ENCODE measurements at regions not wholly inside any gene's neighbourhood (a gene's known extent, or its start where the extent isn't known, plus 50 kb on each side); places are given as distances from the start of the nearest gene placed in this dataset.

DNA sequence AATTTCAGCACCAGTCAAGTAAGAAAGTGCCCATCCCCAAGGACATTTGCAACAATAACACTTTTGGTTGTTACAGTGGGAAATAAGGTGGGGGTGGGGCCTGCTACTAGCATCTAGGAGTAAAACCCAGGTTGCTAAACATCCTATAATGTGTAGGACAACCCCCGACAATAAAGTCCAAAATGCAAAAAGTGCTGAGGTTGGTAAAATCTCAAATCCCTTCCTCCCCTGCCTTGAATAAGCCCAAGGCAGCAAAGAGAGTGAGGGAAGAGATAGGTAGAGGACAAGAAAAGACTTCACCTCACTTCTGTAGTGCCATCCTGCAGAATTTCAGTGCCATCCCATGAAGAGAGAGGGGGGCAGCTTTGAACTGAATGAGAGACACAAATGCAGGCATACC, 117.5 kb upstream of the NIPBL start:
- Histone ChIP-seq H3K79me2 (ENCODE audit: control insufficient read depth, low read length) (no peaks in the 10 kb centered on the region), H3K27ac (ENCODE audit: low read depth, low read length) (no peak overlapping the region), H3K27me3 (ENCODE audit: control insufficient read depth, low read length) (peaks cover 9% of the 10 kb centered on the region), H3K9me2 (replicated peaks; ENCODE audit: control insufficient read depth, low read length) (no peaks in the 10 kb centered on the region), H3F3A (ENCODE audit: control insufficient read depth, insufficient read depth) (no peaks in the 10 kb centered on the region), H3K36me3 (ENCODE audit: control insufficient read depth, low read length) (no peaks in the 10 kb centered on the region), H4K20me1 (ENCODE audit: control insufficient read depth, insufficient read depth, low read depth, low read length) (no peaks in the 10 kb centered on the region), H3K4me1 (ENCODE audit: control insufficient read depth, low read length) (no peaks in the 10 kb centered on the region), H3K4me2 (ENCODE audit: low read length) (no peak overlapping the region), H3K4me3 (ENCODE audit: low read length) (no peak overlapping the region), H3K9me3 (ENCODE audit: control insufficient read depth, insufficient read depth, low read length) (no peaks in the 10 kb centered on the region)
- TF ChIP-seq, protein P1, sequence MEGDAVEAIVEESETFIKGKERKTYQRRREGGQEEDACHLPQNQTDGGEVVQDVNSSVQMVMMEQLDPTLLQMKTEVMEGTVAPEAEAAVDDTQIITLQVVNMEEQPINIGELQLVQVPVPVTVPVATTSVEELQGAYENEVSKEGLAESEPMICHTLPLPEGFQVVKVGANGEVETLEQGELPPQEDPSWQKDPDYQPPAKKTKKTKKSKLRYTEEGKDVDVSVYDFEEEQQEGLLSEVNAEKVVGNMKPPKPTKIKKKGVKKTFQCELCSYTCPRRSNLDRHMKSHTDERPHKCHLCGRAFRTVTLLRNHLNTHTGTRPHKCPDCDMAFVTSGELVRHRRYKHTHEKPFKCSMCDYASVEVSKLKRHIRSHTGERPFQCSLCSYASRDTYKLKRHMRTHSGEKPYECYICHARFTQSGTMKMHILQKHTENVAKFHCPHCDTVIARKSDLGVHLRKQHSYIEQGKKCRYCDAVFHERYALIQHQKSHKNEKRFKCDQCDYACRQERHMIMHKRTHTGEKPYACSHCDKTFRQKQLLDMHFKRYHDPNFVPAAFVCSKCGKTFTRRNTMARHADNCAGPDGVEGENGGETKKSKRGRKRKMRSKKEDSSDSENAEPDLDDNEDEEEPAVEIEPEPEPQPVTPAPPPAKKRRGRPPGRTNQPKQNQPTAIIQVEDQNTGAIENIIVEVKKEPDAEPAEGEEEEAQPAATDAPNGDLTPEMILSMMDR (IDR thresholded peaks at IDR 0.05; ENCODE audit: low read depth, low read length, poor library complexity, severe bottlenecking), result no peak
- no peak for TF ChIP-seq EZH2phosphoT487 (IDR thresholded peaks at IDR 0.05; ENCODE audit: borderline replicate concordance, low read length)

DNA sequence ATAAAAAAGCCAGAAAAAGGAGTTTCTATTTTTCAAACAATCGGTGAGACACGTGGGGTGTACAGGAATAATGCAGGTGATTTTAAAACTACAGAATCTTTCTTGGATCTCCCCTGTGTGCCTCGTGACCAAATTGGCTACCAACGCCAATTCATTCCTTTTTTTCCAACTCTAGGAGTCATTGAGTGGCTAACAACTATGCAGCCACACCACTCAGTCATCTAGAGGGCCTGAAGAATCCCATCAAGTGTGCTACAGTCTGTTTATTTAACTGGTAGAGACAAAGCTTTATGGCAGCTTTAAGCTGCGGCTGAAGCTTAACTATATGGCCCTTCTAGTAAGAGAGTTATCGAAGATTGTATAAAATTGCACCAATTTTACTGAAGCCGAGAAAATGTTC, 113.1 kb upstream of the NIPBL start:
- H3K4me2 ChIP-seq (ENCODE audit: low read length), result no peak overlapping the region
- TF ChIP-seq, protein P1 (IDR thresholded peaks at IDR 0.05; ENCODE audit: low read depth, low read length, poor library complexity, severe bottlenecking), result no peak
- TF ChIP-seq EZH2phosphoT487 (IDR thresholded peaks at IDR 0.05; ENCODE audit: borderline replicate concordance, low read length), result no peak
- no peaks in the 10 kb centered on the region for H3F3A ChIP-seq (ENCODE audit: control insufficient read depth, insufficient read depth)
- H4K20me1 ChIP-seq (ENCODE audit: control insufficient read depth, insufficient read depth, low read depth, low read length), result no peaks in the 10 kb centered on the region
- no peaks in the 10 kb centered on the region for H3K4me1 ChIP-seq (ENCODE audit: control insufficient read depth, low read length)
- H3K27ac ChIP-seq (ENCODE audit: low read depth, low read length), result no peak overlapping the region
- no peaks in the 10 kb centered on the region for H3K9me3 ChIP-seq (ENCODE audit: control insufficient read depth, insufficient read depth, low read length)
- H3K79me2 ChIP-seq (ENCODE audit: control insufficient read depth, low read length), result no peaks in the 10 kb centered on the region
- H3K4me3 ChIP-seq (ENCODE audit: low read length), result no peak overlapping the region
- H3K9me2 ChIP-seq (replicated peaks; ENCODE audit: control insufficient read depth, low read length), result no peaks in the 10 kb centered on the region
- H3K36me3 ChIP-seq (ENCODE audit: control insufficient read depth, low read length), result no peaks in the 10 kb centered on the region
- H3K27me3 ChIP-seq (ENCODE audit: control insufficient read depth, low read length), result peaks cover 3% of the 10 kb centered on the region; the same call in 1 of the 2 replicates

DNA sequence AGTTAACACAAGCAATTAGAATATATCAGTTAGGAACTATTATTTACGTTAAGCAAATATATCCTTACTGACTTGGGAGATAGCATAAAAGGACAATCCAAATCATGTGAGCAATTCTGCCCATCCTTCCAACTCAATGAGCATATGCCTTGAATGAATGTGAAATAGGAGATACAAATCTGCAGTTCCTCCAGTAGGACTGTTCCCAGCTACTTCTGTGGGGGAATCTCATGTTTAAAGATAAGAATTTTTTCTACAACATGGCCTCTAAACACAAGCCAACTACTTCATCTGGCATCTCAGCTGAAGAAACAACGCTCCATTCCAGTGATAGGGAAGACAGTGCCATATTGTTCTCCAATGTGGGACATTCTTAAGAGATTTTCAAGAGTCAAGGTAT, 110.7 kb upstream of the NIPBL start:
- Histone ChIP-seq H3K9me2 (replicated peaks; ENCODE audit: control insufficient read depth, low read length) (no peaks in the 10 kb centered on the region), H3K4me1 (ENCODE audit: control insufficient read depth, low read length) (no peaks in the 10 kb centered on the region), H3K4me2 (ENCODE audit: low read length) (no peak overlapping the region), H3K9me3 (ENCODE audit: control insufficient read depth, insufficient read depth, low read length) (no peaks in the 10 kb centered on the region), H3K79me2 (ENCODE audit: control insufficient read depth, low read length) (no peaks in the 10 kb centered on the region), H3K4me3 (ENCODE audit: low read length) (no peak overlapping the region), H3F3A (ENCODE audit: control insufficient read depth, insufficient read depth) (no peaks in the 10 kb centered on the region), H3K27ac (ENCODE audit: low read depth, low read length) (no peak overlapping the region), H3K36me3 (ENCODE audit: control insufficient read depth, low read length) (no peaks in the 10 kb centered on the region), H3K27me3 (ENCODE audit: control insufficient read depth, low read length) (peaks cover 6% of the 10 kb centered on the region; the same call in 1 of the 2 replicates), H4K20me1 (ENCODE audit: control insufficient read depth, insufficient read depth, low read depth, low read length) (no peaks in the 10 kb centered on the region)
- TF ChIP-seq EZH2phosphoT487 (IDR thresholded peaks at IDR 0.05; ENCODE audit: borderline replicate concordance, low read length), result no peak
- TF ChIP-seq, protein P1 (IDR thresholded peaks at IDR 0.05; ENCODE audit: low read depth, low read length, poor library complexity, severe bottlenecking), result no peak
